Fibroblast of skin of abdomen (primary cell): ENCODE measurements at regions not wholly inside any gene's neighbourhood (a gene's known extent, or its start where the extent isn't known, plus 50 kb on each side); places are given as distances from the start of the nearest gene placed in this dataset.
"Not testable (repeated sequence)": the region's sequence is repeated elsewhere in the genome, so short reads cannot be mapped to it uniquely, and the experiment has no call there.

ENCODE experiments used
- DNase-seq: peaks from one replicate; pipeline ENCODE4 v3.0.0-alpha.2; 2013

GRCh38 chr19:14328406-14328805, 52.8 kb upstream of the ADGRE5 start:
- no peak for DNase-seq

- DNase-seq: not testable (repeated sequence)
Measured at GRCh38 chr19:14327061-14327460, 54.2 kb upstream of the ADGRE5 start.

GRCh38 chr19:14325863-14326262, 55.4 kb upstream of the ADGRE5 start:
- peak; percentile 21 for DNase-seq

GRCh38 chr19:14325134-14325533, 56.1 kb upstream of the ADGRE5 start:
- no peak for DNase-seq

- no peak for DNase-seq
Measured at GRCh38 chr19:14322889-14323463, 58.3 kb upstream of the ADGRE5 start.

- no peak for DNase-seq
Measured at GRCh38 chr19:14320253-14320652, 61.0 kb upstream of the ADGRE5 start.

- not testable (repeated sequence) for DNase-seq
Measured at GRCh38 chr19:14319720-14320119, 61.5 kb upstream of the ADGRE5 start.

- DNase-seq: no peak
Measured at GRCh38 chr19:14318873-14319272, 62.4 kb upstream of the ADGRE5 start.

- no peak for DNase-seq
Measured at GRCh38 chr19:14317157-14317556, 64.1 kb upstream of the ADGRE5 start.

- no peak for DNase-seq
Measured at GRCh38 chr19:14315433-14315832, 65.8 kb upstream of the ADGRE5 start.

GRCh38 chr19:14310055-14310454, 71.2 kb upstream of the ADGRE5 start:
- DNase-seq: no peak

GRCh38 chr19:14305706-14306105, 75.5 kb upstream of the ADGRE5 start:
- DNase-seq: no peak

GRCh38 chr19:14301150-14301549, 80.1 kb upstream of the ADGRE5 start:
- no peak for DNase-seq

- no peak for DNase-seq
Measured at GRCh38 chr19:14300303-14300702, 80.9 kb upstream of the ADGRE5 start.

GRCh38 chr19:14299224-14299827, 81.9 kb upstream of the ADGRE5 start:
- not testable (repeated sequence) for DNase-seq

GRCh38 chr19:14297883-14298576, 83.2 kb upstream of the ADGRE5 start:
- DNase-seq: not testable (repeated sequence)

- DNase-seq: not testable (repeated sequence)
Measured at GRCh38 chr19:14294974-14295373, 86.3 kb upstream of the ADGRE5 start.

GRCh38 chr19:14293816-14294170, 87.5 kb upstream of the ADGRE5 start:
- not testable (repeated sequence) for DNase-seq

- not testable (repeated sequence) for DNase-seq
Measured at GRCh38 chr19:14293101-14293815, 87.3 kb upstream of the ADGRL1 start.

GRCh38 chr19:14289810-14290209, 83.8 kb upstream of the ADGRL1 start:
- DNase-seq: not testable (repeated sequence)

GRCh38 chr19:14287837-14288236, 81.9 kb upstream of the ADGRL1 start:
- not testable (repeated sequence) for DNase-seq

- not testable (repeated sequence) for DNase-seq
Measured at GRCh38 chr19:14286594-14286993, 80.6 kb upstream of the ADGRL1 start.

- not testable (repeated sequence) for DNase-seq
Measured at GRCh38 chr19:14285726-14286125, 79.8 kb upstream of the ADGRL1 start.
